H9 (cell line): ENCODE measurements at regions not wholly inside any gene's neighbourhood (a gene's known extent, or its start where the extent isn't known, plus 50 kb on each side); places are given as distances from the start of the nearest gene placed in this dataset.

Experiments
- DNase-seq: peaks from one replicate; pipeline ENCODE4 v3.0.0-alpha.2; 2017
- H2AFZ ChIP-seq: one replicate; pipeline ENCODE4 v1.6.1; 2013; ENCODE audit warnings: mild to moderate bottlenecking, low read length, control low read depth, moderate library complexity
- H2AK5ac ChIP-seq: 2 replicates; pipeline ENCODE4 v1.6.1; 2013; ENCODE audit warnings: low read length, control low read depth, mixed read lengths; ENCODE audit not compliant: insufficient read length
- H2BK120ac ChIP-seq: one replicate; pipeline ENCODE4 v1.6.1; 2013; ENCODE audit warnings: low read depth, mild to moderate bottlenecking, low read length, control low read depth, inconsistent platforms; ENCODE audit not compliant: poor library complexity, severe bottlenecking
- H2BK12ac ChIP-seq: 2 replicates; pipeline ENCODE4 v1.6.1; 2013; ENCODE audit warnings: low read length, control low read depth, mixed read lengths, low read depth; ENCODE audit not compliant: insufficient read length
- H2BK15ac ChIP-seq: 2 replicates; pipeline ENCODE4 v1.6.1; 2013; ENCODE audit warnings: low read depth, low read length, control low read depth
- H2BK20ac ChIP-seq: one replicate; pipeline ENCODE4 v1.6.1; 2013; ENCODE audit warnings: low read depth, mild to moderate bottlenecking, low read length, control low read depth, inconsistent platforms; ENCODE audit not compliant: poor library complexity, severe bottlenecking
- H2BK5ac ChIP-seq: 2 replicates; pipeline ENCODE4 v1.6.1; 2013; ENCODE audit warnings: low read length, control low read depth, mixed read lengths; ENCODE audit not compliant: insufficient read length
- H3K14ac ChIP-seq: 2 replicates; pipeline ENCODE4 v1.6.1; 2013; ENCODE audit warnings: low read length, control low read depth; ENCODE audit not compliant: insufficient read depth
- H3K18ac ChIP-seq: 2 replicates; pipeline ENCODE4 v1.6.1; 2013; ENCODE audit warnings: low read depth, mild to moderate bottlenecking, mixed read lengths, low read length, control low read depth; ENCODE audit not compliant: insufficient read length
- H3K23ac ChIP-seq: 2 replicates; pipeline ENCODE4 v1.6.1; 2013; ENCODE audit warnings: low read length, control low read depth, mixed read lengths, low read depth; ENCODE audit not compliant: insufficient read length
- H3K23me2 ChIP-seq: 2 replicates; pipeline ENCODE4 v1.6.1; 2013; ENCODE audit warnings: low read depth, mild to moderate bottlenecking, mixed read lengths, low read length, control low read depth; ENCODE audit not compliant: insufficient read length, poor library complexity, severe bottlenecking
- H3K27ac ChIP-seq: 2 replicates; pipeline ENCODE4 v1.5.1; 2013; ENCODE audit warnings: low read length, control low read depth, mixed read lengths, low read depth; ENCODE audit not compliant: insufficient read length
- H3K27me3 ChIP-seq: 2 replicates; pipeline ENCODE4 v1.6.1; 2013; ENCODE audit warnings: low read length, control low read depth, inconsistent platforms; ENCODE audit not compliant: insufficient read depth
- H3K4ac ChIP-seq: 2 replicates; pipeline ENCODE4 v1.6.1; 2013; ENCODE audit warnings: low read depth, mild to moderate bottlenecking, control low read depth, inconsistent platforms, low read length, moderate library complexity
- H3K4me1 ChIP-seq: 2 replicates; pipeline ENCODE4 v1.6.1; 2013; ENCODE audit warnings: low read length, control low read depth, inconsistent platforms; ENCODE audit not compliant: insufficient read depth
- H3K4me2 ChIP-seq: 2 replicates; pipeline ENCODE4 v1.6.1; 2013; ENCODE audit warnings: low read length, control low read depth, mixed read lengths; ENCODE audit not compliant: insufficient read length, insufficient read depth
- H3K56ac ChIP-seq: 2 replicates; pipeline ENCODE4 v1.6.1; 2013; ENCODE audit warnings: low read depth, mild to moderate bottlenecking, mixed read lengths, low read length, control low read depth; ENCODE audit not compliant: insufficient read length
- H3K79me1 ChIP-seq: 2 replicates; pipeline ENCODE4 v1.6.1; 2013; ENCODE audit warnings: low read depth, mild to moderate bottlenecking, moderate library complexity, low read length, control low read depth, inconsistent platforms; ENCODE audit not compliant: insufficient read depth, poor library complexity, severe bottlenecking
- H3K79me2 ChIP-seq: 2 replicates; pipeline ENCODE4 v1.6.1; 2013; ENCODE audit warnings: low read length, control low read depth, inconsistent platforms; ENCODE audit not compliant: insufficient read depth
- H3K9ac ChIP-seq: 2 replicates; pipeline ENCODE4 v1.6.1; 2013; ENCODE audit warnings: low read length, control low read depth, mixed read lengths; ENCODE audit not compliant: insufficient read length; ENCODE audit errors: extremely low read depth
- H3K9me3 ChIP-seq: one replicate; pipeline ENCODE4 v1.6.1; 2013; ENCODE audit warnings: low read depth, low read length, inconsistent platforms; ENCODE audit not compliant: control insufficient read depth
- H3T11ph ChIP-seq: one replicate; pipeline ENCODE4 v1.6.1; 2013; ENCODE audit warnings: mild to moderate bottlenecking, low read length, control low read depth, inconsistent platforms
- H4K20me1 ChIP-seq: one replicate; pipeline ENCODE4 v1.6.1; 2013; ENCODE audit not compliant: control insufficient read depth, insufficient read length, insufficient read depth
- H4K5ac ChIP-seq: 2 replicates; pipeline ENCODE4 v1.6.1; 2013; ENCODE audit warnings: low read depth, mild to moderate bottlenecking, mixed read lengths, low read length, control low read depth; ENCODE audit not compliant: insufficient read length
- H4K8ac ChIP-seq: replicated peaks from 2 replicates; pipeline ENCODE4 v1.6.1; 2013; ENCODE audit warnings: low read length, control low read depth, mixed read lengths, low read depth; ENCODE audit not compliant: insufficient read length
- H4K91ac ChIP-seq: 2 replicates; pipeline ENCODE4 v1.6.1; 2013; ENCODE audit warnings: low read depth, mild to moderate bottlenecking, moderate library complexity, mixed read lengths, low read length, control low read depth; ENCODE audit not compliant: insufficient read length
- H3K27ac Mint-ChIP-seq, 3 experiments: 2 replicates in 2 of 3; 3 replicates in 1 of 3; pipeline ENCODE4 v1.8.0; 2020 to 2021; ENCODE audit warnings: mixed read lengths in 3 of 3, mild to moderate bottlenecking in 1 of 3, moderate library complexity in 1 of 3
- H3K27me3 Mint-ChIP-seq: 2 replicates; pipeline ENCODE4 v1.8.0; 2021; ENCODE audit warnings: low read depth, mild to moderate bottlenecking, moderate library complexity, mixed read lengths
- H3K36me3 Mint-ChIP-seq, 3 experiments: 2 replicates in 2 of 3; 3 replicates in 1 of 3; pipeline ENCODE4 v1.8.0; 2020 to 2021; ENCODE audit warnings: low read depth in 3 of 3, mixed read lengths in 3 of 3; ENCODE audit not compliant: insufficient read depth in 1 of 3
- H3K4me1 Mint-ChIP-seq, 2 experiments: 2 replicates each; pipeline ENCODE4 v1.8.0; 2020; ENCODE audit warnings: mixed read lengths in 2 of 2
- H3K4me3 Mint-ChIP-seq, 2 experiments: 2 replicates in 1 of 2; 3 replicates in 1 of 2; pipeline ENCODE4 v1.8.0; 2020 to 2021; ENCODE audit warnings: mild to moderate bottlenecking in 2 of 2, mixed read lengths in 2 of 2, moderate library complexity in 1 of 2
- H3K9me3 Mint-ChIP-seq, 2 experiments: 2 replicates in 1 of 2; 3 replicates in 1 of 2; pipeline ENCODE4 v1.8.0; 2020; ENCODE audit warnings: mild to moderate bottlenecking in 2 of 2, mixed read lengths in 2 of 2, moderate library complexity in 1 of 2
- CTCF ChIP-seq: fragments of 200-600 bp; sonication (generic); conservative IDR thresholded peaks from 3 replicates; pipeline ENCODE4 v1.8.0; 2021; ENCODE audit warnings: antibody characterized with exemption, mild to moderate bottlenecking
- WGBS: extraction: QIAGEN DNeasy Blood & Tissue Kit; methylation state at CpG from one replicate; pipeline ENCODE4 v1.1.7; 2013; ENCODE audit warnings: missing lambda C conversion rate, low lambda C conversion rate, mixed read lengths; ENCODE audit not compliant: insufficient read length; ENCODE audit errors: extremely low coverage; 5-methylcytosine and 5-hydroxymethylcytosine counted together

DNA sequence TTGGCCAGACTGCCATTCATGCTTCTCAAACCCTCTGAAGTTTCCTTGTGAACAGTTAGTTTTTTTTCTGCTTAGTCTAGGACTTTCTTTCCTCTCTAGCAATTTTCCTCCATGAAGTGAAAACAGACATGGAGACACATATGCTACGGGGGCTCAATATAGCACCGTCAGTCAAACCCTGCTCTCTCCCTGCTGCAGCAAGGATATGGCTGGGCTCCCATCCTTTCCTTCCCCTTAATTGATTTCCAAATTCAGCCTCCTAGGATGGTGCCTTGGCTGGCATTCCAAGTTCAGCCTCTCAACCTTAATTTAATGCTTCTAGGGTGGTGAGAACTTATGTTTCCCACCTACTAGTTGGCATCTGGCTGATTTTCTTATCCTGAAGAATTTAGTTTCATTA lies 436.7 kb downstream of the NPIPA7 start:
- TF ChIP-seq CTCF, result no peak
- no CpG with 5 or more reads among the region's 2 CpGs for WGBS
- H3K4me1 ChIP-seq, result no peaks in the 10 kb centered on the region
- no peaks in the 10 kb centered on the region for H3K23me2 ChIP-seq
- no peak overlapping the region for H2BK5ac ChIP-seq
- no peak overlapping the region for H2BK20ac ChIP-seq
- no peak overlapping the region for H2AK5ac ChIP-seq
- H2BK12ac ChIP-seq, result no peak overlapping the region
- no peak overlapping the region for H3K56ac ChIP-seq
- H2BK120ac ChIP-seq, result no peak overlapping the region
- no peaks in the 10 kb centered on the region for H3K27me3 ChIP-seq
- H3K9me3 Mint-ChIP-seq, result peaks cover 3 to 4% of the 10 kb centered on the region in 2 experiments; a peak in 1 of 5 replicates
- H3K4ac ChIP-seq, result no peak overlapping the region
- H2AFZ ChIP-seq, result no peak overlapping the region
- no peak overlapping the region for H3K23ac ChIP-seq
- no peaks in the 10 kb centered on the region for H3K79me2 ChIP-seq
- H3K9me3 ChIP-seq, result no peaks in the 10 kb centered on the region
- H3K79me1 ChIP-seq, result no peaks in the 10 kb centered on the region
- H3K36me3 Mint-ChIP-seq, result 0 out of 7 replicates have a peak, but pooled peaks cover 0 to 3% (median 0%) of the 10 kb centered on the region in 3 experiments
- H3T11ph ChIP-seq, result no peak overlapping the region
- H3K4me2 ChIP-seq, result no peak overlapping the region
- no peaks in the 10 kb centered on the region for H4K20me1 ChIP-seq
- no peak overlapping the region for H4K91ac ChIP-seq
- H3K4me1 Mint-ChIP-seq, result no peaks in the 10 kb centered on the region
- H3K27me3 Mint-ChIP-seq, result peaks cover 15% of the 10 kb centered on the region
- no peak overlapping the region for H3K4me3 Mint-ChIP-seq
- no peak for DNase-seq
- H3K9ac ChIP-seq, result no peak overlapping the region
- no peak overlapping the region for H3K18ac ChIP-seq
- H3K27ac ChIP-seq, result no peak overlapping the region
- H2BK15ac ChIP-seq, result no peak overlapping the region
- no peak overlapping the region for H3K27ac Mint-ChIP-seq
- H3K14ac ChIP-seq, result no peak overlapping the region
- no peak overlapping the region for H4K5ac ChIP-seq
- H4K8ac ChIP-seq, result no peak overlapping the region
